ENCODE measurements at regions not wholly inside any gene's neighbourhood (a gene's known extent, or its start where the extent isn't known, plus 50 kb on each side); places are given as distances from the start of the nearest gene placed in this dataset.
"Not testable (repeated sequence)": the region's sequence is repeated elsewhere in the genome, so short reads cannot be mapped to it uniquely, and the experiment has no call there.

- no TSS peak for BruUV-seq (replicated peaks)
- TF ChIP-seq POLR2AphosphoS5 (IDR thresholded peaks at IDR 0.05; ENCODE audit: low read depth, low read length) = no peak
- TF ChIP-seq REST (IDR thresholded peaks at IDR 0.05; ENCODE audit: insufficient read depth in 1 of 2, low read depth in 2 of 2, low read length in 1 of 2) = no peak
- no peak for TF ChIP-seq CTCF (IDR thresholded peaks at IDR 0.05)
- no peak for TF ChIP-seq TCF7L2 (IDR thresholded peaks at IDR 0.05; ENCODE audit: low read depth, low read length)
- no peak for TF ChIP-seq SIN3A (IDR thresholded peaks at IDR 0.05; ENCODE audit: borderline replicate concordance, insufficient read depth, low read depth, low read length)
- Histone ChIP-seq H3K27ac (ENCODE audit: low read length) (no peak overlapping the region), H3K4me1 (ENCODE audit: control insufficient read depth, insufficient read depth, low read length) (no peaks in the 10 kb centered on the region), H3K9me3 (ENCODE audit: control insufficient read depth, insufficient read depth, low read depth, low read length) (no peaks in the 10 kb centered on the region), H3K27me3 (ENCODE audit: control insufficient read depth, insufficient read depth, low read length) (no peaks in the 10 kb centered on the region), H3K4me3 (ENCODE audit: low read depth in 2 of 2, low read length in 2 of 2) (no peak overlapping the region), H3K36me3 (ENCODE audit: control insufficient read depth, insufficient read depth, low read length) (no peaks in the 10 kb centered on the region)
- CTCF ChIA-PET = interaction anchor here (0.9 kb wide), 1 partner anchor 17 kb away, joined by 3 read pairs; no protein-coding TSS in a partner anchor
- ATAC-seq (no peak), DNase-seq (ENCODE audit: low read depth, low spot score) (no peak)
- intact Hi-C loops (cut with micrococcal nuclease; ENCODE audit: unreplicated experiment) (loop anchor here (10.0 kb wide), 1 partner anchor 128 kb away; no protein-coding TSS in a partner anchor), in situ Hi-C loops (cut with HindIII; ENCODE audit: low pct_unique_long_range_greater_than_20kb, low sequenced_read_pairs) (no loop called here)
- POLR2A ChIA-PET = interaction anchor here (0.6 kb wide), 1 partner anchor 8 kb away, joined by 5 read pairs; no protein-coding TSS in a partner anchor
These were observed 57.1 kb upstream of the RALY start for GRCh38 chr20:33936656-33937055.

GRCh38 chr20:33939031-33939430 lies 54.7 kb upstream of the RALY start:
- CTCF ChIA-PET; in situ Hi-C loops (cut with HindIII; ENCODE audit: low pct_unique_long_range_greater_than_20kb, low sequenced_read_pairs); H3K4me1 ChIP-seq (ENCODE audit: control insufficient read depth, insufficient read depth, low read length); H3K9me3 ChIP-seq (ENCODE audit: control insufficient read depth, insufficient read depth, low read depth, low read length); DNase-seq (ENCODE audit: low read depth, low spot score); H3K4me3 ChIP-seq (ENCODE audit: low read depth in 2 of 2, low read length in 2 of 2); ATAC-seq; H3K36me3 ChIP-seq (ENCODE audit: control insufficient read depth, insufficient read depth, low read length); H3K27ac ChIP-seq (ENCODE audit: low read length); H3K27me3 ChIP-seq (ENCODE audit: control insufficient read depth, insufficient read depth, low read length); BruUV-seq (replicated peaks); POLR2A ChIA-PET: not testable (repeated sequence)
- intact Hi-C loops (cut with micrococcal nuclease; ENCODE audit: unreplicated experiment) = loop anchor here (10.0 kb wide), 1 partner anchor 126 kb away; no protein-coding TSS in a partner anchor

- POLR2A ChIA-PET = no interaction called here
- no peak for ATAC-seq
- in situ Hi-C loops (cut with HindIII; ENCODE audit: low pct_unique_long_range_greater_than_20kb, low sequenced_read_pairs) (no loop called here), intact Hi-C loops (cut with micrococcal nuclease; ENCODE audit: unreplicated experiment) (no loop called here)
- no peaks in the 10 kb centered on the region for H3K36me3 ChIP-seq (ENCODE audit: control insufficient read depth, insufficient read depth, low read length)
- DNase-seq (ENCODE audit: low read depth, low spot score) = no peak
- BruUV-seq (replicated peaks) = no TSS peak
- H3K27ac ChIP-seq (ENCODE audit: low read length) = no peak overlapping the region
- no peaks in the 10 kb centered on the region for H3K27me3 ChIP-seq (ENCODE audit: control insufficient read depth, insufficient read depth, low read length)
- no peak for TF ChIP-seq REST (IDR thresholded peaks at IDR 0.05; ENCODE audit: insufficient read depth in 1 of 2, low read depth in 2 of 2, low read length in 1 of 2)
- no peak for TF ChIP-seq TCF7L2 (IDR thresholded peaks at IDR 0.05; ENCODE audit: low read depth, low read length)
- TF ChIP-seq SIN3A (IDR thresholded peaks at IDR 0.05; ENCODE audit: borderline replicate concordance, insufficient read depth, low read depth, low read length) = no peak
- TF ChIP-seq POLR2AphosphoS5 (IDR thresholded peaks at IDR 0.05; ENCODE audit: low read depth, low read length) = no peak
- no peak for TF ChIP-seq CTCF (IDR thresholded peaks at IDR 0.05)
- H3K4me3 ChIP-seq (ENCODE audit: low read depth in 2 of 2, low read length in 2 of 2) = no peak overlapping the region
- no peaks in the 10 kb centered on the region for H3K4me1 ChIP-seq (ENCODE audit: control insufficient read depth, insufficient read depth, low read length)
- CTCF ChIA-PET = no interaction called here
- H3K9me3 ChIP-seq (ENCODE audit: control insufficient read depth, insufficient read depth, low read depth, low read length) = no peaks in the 10 kb centered on the region
These were observed 53.0 kb upstream of the RALY start for GRCh38 chr20:33940666-33941065.

All from Panc1 (cell line).